ENCODE measurements at regions not wholly inside any gene's neighbourhood (a gene's known extent, or its start where the extent isn't known, plus 50 kb on each side); places are given as distances from the start of the nearest gene placed in this dataset.

DNA sequence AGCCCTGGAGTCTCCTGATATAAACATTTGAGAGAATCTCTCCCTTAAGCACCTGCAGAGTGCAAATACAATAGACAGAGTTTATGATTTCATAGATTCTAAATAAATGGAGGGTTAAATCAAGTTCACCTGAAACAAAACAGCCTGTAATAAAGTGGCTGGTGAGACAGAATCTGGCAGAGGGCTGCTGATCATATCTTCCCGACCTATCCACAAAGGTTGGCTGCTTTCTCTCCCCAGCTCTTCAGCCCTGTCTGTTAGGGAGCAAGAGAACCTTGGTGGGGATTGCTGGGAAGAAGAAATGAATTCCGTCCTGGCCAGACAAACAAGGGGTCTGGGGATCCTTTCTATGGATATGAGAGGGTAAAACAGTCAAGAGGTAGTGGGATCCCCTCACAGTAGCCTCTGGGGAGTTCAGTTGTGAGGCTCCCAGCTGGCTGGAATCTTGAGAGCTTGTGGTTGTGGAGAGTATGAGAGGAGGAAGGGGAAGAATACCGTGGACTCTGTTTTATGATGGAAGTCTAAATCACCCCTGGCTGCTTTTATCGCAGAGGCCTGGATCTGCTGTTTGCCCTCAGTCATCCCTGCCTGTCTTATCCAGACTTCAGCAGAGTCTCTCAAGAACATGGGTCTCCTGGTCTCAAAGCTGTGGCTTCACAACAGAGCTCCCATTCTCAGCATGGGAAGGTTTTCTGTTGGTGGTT is 451.3 kb downstream of the NTRK3 start:
- no peak for DNase-seq

- no peak for DNase-seq
These were observed 452.1 kb downstream of the NTRK3 start for GRCh38 chr15:87804451-87804850.

DNA sequence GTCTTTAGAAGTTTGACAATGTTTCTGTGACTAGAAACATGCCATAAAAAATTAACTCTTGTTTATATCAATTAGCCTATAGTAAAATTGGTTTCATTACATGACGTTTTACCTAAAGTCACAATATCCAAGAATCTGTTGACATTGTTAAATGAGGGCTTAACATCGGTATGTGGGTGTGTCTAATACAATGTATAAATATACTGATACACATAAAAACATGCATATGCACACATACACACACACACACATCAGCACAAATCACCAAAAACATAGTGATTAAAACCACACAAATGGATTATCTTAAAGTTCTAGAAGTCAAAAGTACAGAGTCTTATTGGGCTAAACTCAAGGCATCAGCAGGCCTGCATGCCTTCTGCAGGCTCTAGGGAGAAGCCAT is 456.7 kb downstream of the NTRK3 start:
- no peak for DNase-seq

GRCh38 chr15:87799428-87799827 is 457.1 kb downstream of the NTRK3 start:
- DNase-seq = no peak

DNA sequence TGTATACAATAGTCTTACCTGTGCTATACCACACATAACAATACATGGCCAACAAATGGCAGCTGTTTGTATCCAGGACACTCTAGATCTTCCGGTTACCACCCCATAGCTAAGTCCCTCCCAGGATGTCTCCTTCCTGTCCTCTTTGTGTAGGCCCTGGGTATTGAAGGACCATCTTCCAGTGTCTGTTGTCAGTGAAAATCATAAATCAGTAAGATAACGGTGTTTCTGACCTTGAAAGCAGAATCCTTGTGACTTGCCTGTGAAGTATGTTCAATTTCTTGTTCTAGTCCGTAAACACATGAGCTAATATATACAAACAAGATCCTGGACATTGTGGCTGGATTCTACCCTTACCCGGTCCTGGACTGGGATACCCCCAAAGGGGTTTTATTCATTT is 462.8 kb downstream of the NTRK3 start:
- DNase-seq = no peak

- DNase-seq = no peak
These were observed 464.1 kb downstream of the NTRK3 start for GRCh38 chr15:87792250-87793040.

DNA sequence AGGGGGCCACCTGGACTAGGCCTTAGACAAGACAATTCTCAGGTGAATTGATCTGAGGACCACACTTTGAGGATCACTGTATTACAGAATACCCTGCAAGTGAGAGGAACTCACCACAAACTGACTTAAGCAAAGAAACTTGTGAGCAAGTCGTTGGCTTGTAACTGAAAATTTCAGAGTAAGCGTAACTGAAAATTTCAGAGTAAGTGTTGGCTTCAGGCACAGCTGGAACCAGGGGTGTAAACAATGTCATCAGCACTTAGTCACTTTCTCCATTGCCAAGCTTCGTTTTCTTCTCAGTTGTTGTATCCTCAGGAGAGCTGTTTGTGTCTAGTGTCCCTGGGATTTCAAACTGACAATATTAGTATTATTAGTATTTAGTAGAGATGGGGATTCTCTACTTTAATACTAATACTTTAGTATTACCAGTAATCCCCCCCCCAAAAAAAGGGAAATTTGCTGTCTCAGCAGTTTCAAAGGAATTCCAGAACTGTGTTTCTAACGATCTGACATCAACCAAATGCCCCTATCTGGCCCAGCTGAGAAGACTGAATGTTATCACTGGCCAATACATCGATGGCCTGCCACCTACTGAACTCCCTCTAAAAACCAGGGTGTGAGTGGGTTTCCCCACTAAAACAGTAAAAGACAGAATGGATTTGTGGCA is 474.4 kb downstream of the NTRK3 start:
- DNase-seq = no peak

GRCh38 chr15:87779746-87780145 is 476.8 kb downstream of the NTRK3 start:
- no peak for DNase-seq

DNA sequence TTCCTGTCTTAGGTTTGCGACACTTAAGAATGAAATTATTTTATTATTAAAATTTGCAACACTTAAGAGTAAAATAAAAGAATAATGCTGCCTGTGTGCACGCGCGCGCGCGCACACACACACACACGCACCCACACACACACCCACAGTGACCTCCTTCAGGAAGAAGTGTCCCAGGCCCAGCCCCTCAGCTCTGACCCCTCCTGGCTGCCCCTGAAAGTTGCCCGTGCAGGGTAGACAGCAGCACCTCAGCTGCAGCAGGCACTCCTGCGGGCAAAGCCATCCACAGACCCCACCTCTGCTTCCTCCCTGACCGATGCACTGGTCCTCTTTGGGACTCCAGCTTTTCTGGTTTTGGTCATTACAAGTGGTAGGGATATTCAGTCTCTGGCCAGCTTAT is 478.2 kb downstream of the NTRK3 start:
- DNase-seq = no peak

GRCh38 chr15:87777054-87777561 is 479.4 kb downstream of the NTRK3 start:
- no peak for DNase-seq

DNA sequence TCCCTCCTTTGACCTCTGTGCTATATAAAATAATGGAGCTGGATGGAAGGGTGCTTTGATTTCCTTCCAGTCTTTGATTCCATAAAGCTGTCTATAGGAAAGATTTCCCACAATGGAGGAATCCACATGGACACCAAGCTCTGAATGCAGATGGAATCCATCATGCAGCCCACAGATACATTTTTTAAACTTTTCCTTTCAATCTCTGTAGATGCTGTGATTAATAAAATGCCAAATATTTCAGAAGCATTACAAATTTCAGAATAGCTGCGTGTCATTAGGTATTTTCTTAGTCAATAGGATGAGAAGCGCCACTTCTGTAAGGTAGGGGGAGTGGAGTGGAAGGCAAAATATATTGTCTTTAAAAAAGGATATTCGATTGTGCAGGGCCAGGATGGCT is 489.0 kb downstream of the NTRK3 start:
- no peak for DNase-seq

- DNase-seq = no peak
These were observed 491.9 kb downstream of the NTRK3 start for GRCh38 chr15:87764461-87765240.

DNA sequence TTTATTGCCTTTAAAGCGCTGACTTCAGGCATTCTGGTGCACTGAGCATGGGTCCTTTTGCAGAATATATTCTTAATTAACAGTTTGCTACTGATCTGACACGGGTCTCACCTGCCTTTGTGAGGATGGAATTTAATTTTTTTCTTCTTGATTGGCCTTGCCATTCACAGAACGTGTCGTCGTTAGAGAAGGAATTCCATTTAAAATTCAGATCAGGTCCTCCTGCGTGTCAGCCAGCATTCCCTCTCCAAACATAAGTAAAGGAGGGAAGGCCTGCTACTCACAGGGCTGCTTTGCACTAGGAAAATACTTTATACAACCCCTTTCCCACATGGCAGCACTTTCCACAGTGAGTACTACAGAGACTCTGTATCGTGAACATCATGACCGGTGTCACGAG is 492.7 kb downstream of the NTRK3 start:
- no peak for DNase-seq

- DNase-seq = no peak
These were observed 494.6 kb downstream of the NTRK3 start for GRCh38 chr15:87761736-87762509.

DNA sequence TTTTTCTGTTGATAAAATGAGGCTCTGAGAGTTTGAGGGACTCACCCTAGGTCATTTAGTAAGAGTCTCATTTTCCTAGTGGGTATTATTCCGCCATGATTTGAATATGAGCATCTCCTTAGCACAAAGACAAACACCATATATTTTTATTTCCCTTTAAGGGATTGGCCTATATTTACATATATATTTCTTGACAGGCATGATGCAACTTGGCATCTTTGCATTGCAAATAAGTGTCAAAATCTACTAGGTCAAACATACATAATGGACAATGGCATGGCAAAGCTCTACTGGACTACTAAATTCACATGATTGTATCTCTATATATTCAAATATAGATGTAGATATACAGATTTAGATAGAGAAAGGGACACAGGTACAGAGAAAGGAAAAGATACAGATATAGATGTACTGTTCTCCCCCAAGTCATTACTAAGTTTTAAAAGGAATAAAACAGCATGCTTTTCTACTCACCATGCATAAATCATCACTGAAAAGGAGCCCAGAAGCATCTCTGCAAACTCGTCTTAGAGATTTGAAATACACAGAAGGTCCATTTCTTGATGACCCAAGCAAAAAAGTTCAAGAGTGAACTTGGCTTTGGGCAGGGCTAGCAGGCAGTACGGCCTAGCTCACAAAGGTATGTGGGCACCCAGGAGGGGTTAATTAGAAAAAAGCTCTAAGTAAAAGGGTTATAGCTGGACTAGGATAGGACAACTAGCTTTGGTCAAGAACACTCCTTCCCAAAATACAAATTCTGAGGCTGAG is 495.8 kb downstream of the NTRK3 start:
- no peak for DNase-seq

DNA sequence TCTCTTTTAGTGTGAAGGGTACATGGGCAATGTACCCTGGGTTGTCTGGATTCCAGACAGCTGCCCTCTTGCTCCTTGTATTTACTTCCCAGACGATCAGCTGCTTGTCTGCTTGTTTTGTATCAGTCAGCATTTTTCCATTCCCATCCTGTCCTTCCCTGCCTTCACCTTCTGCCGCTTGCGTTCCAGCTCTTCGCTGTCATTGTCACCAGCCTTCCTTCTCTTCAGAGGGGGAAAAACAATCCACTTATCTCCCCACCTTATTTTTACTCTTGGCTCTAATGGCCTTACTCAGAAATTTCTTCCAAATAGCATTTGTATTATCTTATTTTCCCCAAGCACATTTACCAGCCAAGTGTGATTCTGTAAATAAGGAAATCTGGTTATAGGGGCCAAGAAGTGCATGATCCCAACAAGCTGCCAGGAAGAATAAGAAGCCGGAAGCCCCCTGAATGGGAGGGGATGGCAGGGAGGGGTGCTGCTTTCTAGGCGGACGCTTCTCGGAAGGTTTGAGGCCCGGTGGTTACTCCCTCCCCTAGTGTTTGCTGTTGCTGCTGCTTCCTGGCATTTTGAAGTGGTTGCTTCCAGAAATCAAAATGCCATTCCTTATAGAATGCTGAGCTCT is 497.6 kb downstream of the NTRK3 start:
- DNase-seq = no peak

DNA sequence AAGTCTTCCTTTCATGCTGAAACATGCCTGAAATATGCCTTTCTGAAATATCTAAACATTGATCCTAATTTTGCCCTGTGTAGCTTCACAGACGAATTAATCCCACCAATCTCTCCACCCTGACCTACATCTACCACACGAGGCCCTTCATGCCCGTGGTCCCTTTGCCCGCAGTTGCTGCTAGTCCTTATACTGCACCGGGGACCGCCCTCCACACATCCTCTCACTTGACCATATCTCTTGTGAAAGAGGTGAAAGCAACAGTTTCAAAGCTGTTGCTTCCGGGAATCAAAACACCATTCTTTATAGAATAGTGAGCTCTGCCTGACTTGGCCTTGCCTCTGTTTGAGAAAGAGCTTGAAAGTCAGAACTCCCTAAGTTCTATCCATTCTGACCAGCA is 499.5 kb downstream of the NTRK3 start:
- no peak for DNase-seq

DNA sequence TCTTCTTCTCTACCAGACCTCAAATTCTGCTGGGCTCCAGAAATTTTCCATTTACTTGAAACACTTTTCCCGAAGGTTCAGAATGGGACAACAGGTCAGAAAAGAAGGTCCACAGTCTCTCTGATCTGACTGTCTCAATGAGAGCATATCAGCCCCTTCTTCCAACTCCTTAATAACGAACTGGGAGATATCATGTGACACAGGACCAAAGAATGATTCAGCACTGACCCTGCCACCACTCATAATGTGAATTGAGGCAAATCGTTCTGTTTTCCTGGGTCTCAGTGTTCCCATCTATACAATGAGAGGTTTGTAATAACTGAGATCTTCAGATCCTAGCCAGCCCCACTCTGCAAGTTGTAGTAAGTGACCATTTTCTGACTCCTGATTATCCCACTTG is 500.5 kb downstream of the NTRK3 start:
- no peak for DNase-seq

DNA sequence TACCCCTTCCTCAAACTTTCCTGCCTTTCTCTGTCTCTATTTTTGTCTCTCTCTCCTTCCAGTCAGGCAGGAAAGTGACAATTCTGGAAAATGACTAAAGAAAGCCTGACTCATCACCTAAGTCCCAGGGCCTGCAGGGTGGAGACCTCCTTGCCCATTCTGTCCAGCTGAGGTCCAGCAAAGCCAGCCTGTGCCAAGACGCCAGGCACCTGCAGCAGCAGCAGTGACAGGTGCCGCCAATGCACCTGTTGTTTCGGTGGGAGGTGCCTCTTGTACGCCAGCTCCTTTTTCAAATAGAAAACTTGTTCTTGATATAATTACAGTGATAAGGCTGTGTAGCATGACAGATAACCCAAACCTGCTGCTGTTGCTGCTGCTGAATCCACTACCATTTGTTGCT is 501.3 kb downstream of the NTRK3 start:
- DNase-seq = no peak

GRCh38 chr15:87753539-87753938 is 503.0 kb downstream of the NTRK3 start:
- no peak for DNase-seq
